NOMO-1 (cell line): ENCODE measurements at regions not wholly inside any gene's neighbourhood (a gene's known extent, or its start where the extent isn't known, plus 50 kb on each side); places are given as distances from the start of the nearest gene placed in this dataset.

Source experiments
- DNase-seq, 2 experiments: peaks; one replicate each; lab custom pipeline; 2025; ENCODE audit not compliant: unreplicated experiment in 2 of 2; lab: John Stamatoyannopoulos, UW

- no peak for DNase-seq
Measured at GRCh38 chr4:138032222-138032621, 209.9 kb downstream of the SLC7A11 start.

- DNase-seq = no peak
Measured at GRCh38 chr4:138030375-138030774, 211.8 kb downstream of the SLC7A11 start.

- no peak for DNase-seq
Measured at GRCh38 chr4:138028923-138029322, 213.2 kb downstream of the SLC7A11 start.

- no peak for DNase-seq
Measured at GRCh38 chr4:138021139-138021830, 220.9 kb downstream of the SLC7A11 start.

GRCh38 chr4:138014590-138015288 lies 227.4 kb downstream of the SLC7A11 start:
- no peak for DNase-seq

- DNase-seq = no peak
Measured at GRCh38 chr4:138013625-138014024, 228.5 kb downstream of the SLC7A11 start.

- no peak for DNase-seq
Measured at GRCh38 chr4:138010639-138011038, 231.5 kb downstream of the SLC7A11 start.

- no peak for DNase-seq
Measured at GRCh38 chr4:138007572-138007971, 234.6 kb downstream of the SLC7A11 start.

- no peak for DNase-seq
Measured at GRCh38 chr4:138005486-138005885, 236.7 kb downstream of the SLC7A11 start.

GRCh38 chr4:138003248-138003647 lies 238.9 kb downstream of the SLC7A11 start:
- no peak for DNase-seq

- no peak for DNase-seq
Measured at GRCh38 chr4:137998666-137999429, 243.3 kb downstream of the SLC7A11 start.

GRCh38 chr4:137997496-137997895 lies 244.7 kb downstream of the SLC7A11 start:
- no peak for DNase-seq

GRCh38 chr4:137994853-137995252 lies 247.3 kb downstream of the SLC7A11 start:
- DNase-seq = no peak

GRCh38 chr4:137993232-137993631 lies 248.9 kb downstream of the SLC7A11 start:
- no peak for DNase-seq

- no peak for DNase-seq
Measured at GRCh38 chr4:137981277-137981676, 260.9 kb downstream of the SLC7A11 start.

GRCh38 chr4:137980641-137981040 lies 261.5 kb downstream of the SLC7A11 start:
- no peak for DNase-seq

- DNase-seq = no peak
Measured at GRCh38 chr4:137979938-137980337, 262.2 kb downstream of the SLC7A11 start.

GRCh38 chr4:137968956-137969678 lies 273.0 kb downstream of the SLC7A11 start:
- DNase-seq = no peak

- no peak for DNase-seq
Measured at GRCh38 chr4:137967480-137968190, 274.5 kb downstream of the SLC7A11 start.

GRCh38 chr4:137966504-137966903 lies 275.6 kb downstream of the SLC7A11 start:
- no peak for DNase-seq
